Tibial nerve (tissue), 4 donors: ENCODE measurements at regions not wholly inside any gene's neighbourhood (a gene's known extent, or its start where the extent isn't known, plus 50 kb on each side); places are given as distances from the start of the nearest gene placed in this dataset.

Experiments used
- CTCF ChIP-seq, 5 experiments: fragments of 200-600 bp in 3 of 5; fragments of 450-650 bp in 2 of 5; sonication (generic) in 3 of 5; IDR thresholded peaks; one replicate each; pipeline ENCODE4 v1.5.1; 2016 to 2019; ENCODE audit warnings: antibody characterized with exemption in 5 of 5, mild to moderate bottlenecking in 3 of 5, moderate library complexity in 2 of 5
- EP300 ChIP-seq, 2 donors: sonication (generic); formaldehyde crosslinking; IDR thresholded peaks; one replicate each; pipeline ENCODE4 v1.6.1; 2017; ENCODE audit warnings: antibody characterized with exemption in 2 of 2, mild to moderate bottlenecking in 1 of 2
- POLR2A ChIP-seq, 2 donors: fragments of 450-650 bp; IDR thresholded peaks; one replicate each; pipeline ENCODE4 v1.6.1; 2017; ENCODE audit warnings: antibody characterized with exemption in 2 of 2, mild to moderate bottlenecking in 2 of 2, moderate library complexity in 2 of 2

- TF ChIP-seq POLR2A (IDR thresholded peaks at IDR 0.05): no peak
- no peak for TF ChIP-seq CTCF (IDR thresholded peaks at IDR 0.05)
- TF ChIP-seq EP300 (IDR thresholded peaks at IDR 0.05): no peak
Measured at GRCh38 chr5:23639326-23639725, 131.9 kb downstream of the PRDM9 start.
